Suprapubic skin (tissue), 4 donors: ENCODE measurements at regions not wholly inside any gene's neighbourhood (a gene's known extent, or its start where the extent isn't known, plus 50 kb on each side); places are given as distances from the start of the nearest gene placed in this dataset.

Source experiments
- DNase-seq, 2 donors: peaks; one replicate each; pipeline ENCODE4 v3.0.0-alpha.2; 2019; ENCODE audit warnings: low spot score in 2 of 2
- H3K27ac ChIP-seq: fragments of 200-600 bp; sonication (generic); one replicate; pipeline ENCODE4 v1.5.1; 2019
- H3K27me3 ChIP-seq: fragments of 200-600 bp; sonication (generic); one replicate; pipeline ENCODE4 v1.5.1; 2019
- H3K36me3 ChIP-seq: fragments of 200-600 bp; sonication (generic); one replicate; pipeline ENCODE4 v1.5.1; 2019
- H3K4me1 ChIP-seq: fragments of 200-600 bp; sonication (generic); one replicate; pipeline ENCODE4 v1.5.1; 2019
- H3K4me3 ChIP-seq: fragments of 200-600 bp; sonication (generic); one replicate; pipeline ENCODE4 v1.5.1; 2019; ENCODE audit warnings: mild to moderate bottlenecking
- H3K9me3 ChIP-seq: fragments of 200-600 bp; sonication (generic); one replicate; pipeline ENCODE4 v1.5.1; 2019
- EP300 ChIP-seq: sonication (generic); formaldehyde crosslinking; IDR thresholded peaks from one replicate; pipeline ENCODE4 v1.6.1; 2017; ENCODE audit warnings: antibody characterized with exemption
- POLR2A ChIP-seq, 2 donors: fragments of 450-650 bp; IDR thresholded peaks; one replicate each; pipeline ENCODE4 v1.6.1; 2017; ENCODE audit warnings: antibody characterized with exemption in 2 of 2, mild to moderate bottlenecking in 2 of 2, moderate library complexity in 2 of 2
- POLR2AphosphoS5 ChIP-seq, 3 donors: sonication (generic); formaldehyde crosslinking; IDR thresholded peaks; one replicate each; pipeline ENCODE4 v1.6.1; 2017; ENCODE audit warnings: antibody characterized with exemption in 3 of 3
- WGBS: methylation state at CpG from one replicate; pipeline ENCODE4 v1.1.5; 2018; 5-methylcytosine and 5-hydroxymethylcytosine counted together
- TF ChIP-seq, protein P1 (sequence below), 2 donors: fragments of 200-600 bp in 1 of 2; fragments of 450-650 bp in 1 of 2; sonication (generic) in 1 of 2; IDR thresholded peaks; one replicate each; pipeline ENCODE4 v1.5.1; 2016 to 2019; ENCODE audit warnings: antibody characterized with exemption in 2 of 2, mild to moderate bottlenecking in 1 of 2, moderate library complexity in 1 of 2

DNA sequence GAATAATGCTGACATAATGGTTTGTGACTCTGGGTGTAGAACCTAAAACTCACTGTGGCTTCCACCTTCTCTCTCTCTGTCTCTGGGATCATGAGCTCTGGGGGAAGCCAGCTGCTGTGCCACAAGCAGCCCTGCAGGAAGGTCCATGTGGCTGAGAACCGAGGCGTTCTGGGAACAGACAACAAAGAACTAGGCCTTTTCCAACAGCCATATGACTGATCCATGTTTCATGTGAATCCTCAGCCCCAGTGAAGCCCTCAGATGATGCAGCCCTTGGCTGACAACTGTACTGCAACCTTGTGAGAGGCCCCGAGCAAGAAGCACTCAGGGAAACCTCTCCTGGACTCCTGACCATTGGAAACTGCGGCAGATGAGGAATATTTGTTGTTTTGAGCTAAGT, 56.6 kb downstream of the HLA-G start:
- H3K4me1 ChIP-seq: no peaks in the 10 kb centered on the region
- H3K36me3 ChIP-seq: no peaks in the 10 kb centered on the region
- no CpG with 5 or more reads among the region's 4 CpGs for WGBS
- H3K27me3 ChIP-seq: no peaks in the 10 kb centered on the region
- no peak for TF ChIP-seq POLR2AphosphoS5 (IDR thresholded peaks at IDR 0.05)
- TF ChIP-seq EP300: no peak
- no peak for TF ChIP-seq POLR2A (IDR thresholded peaks at IDR 0.05)
- TF ChIP-seq, protein P1, sequence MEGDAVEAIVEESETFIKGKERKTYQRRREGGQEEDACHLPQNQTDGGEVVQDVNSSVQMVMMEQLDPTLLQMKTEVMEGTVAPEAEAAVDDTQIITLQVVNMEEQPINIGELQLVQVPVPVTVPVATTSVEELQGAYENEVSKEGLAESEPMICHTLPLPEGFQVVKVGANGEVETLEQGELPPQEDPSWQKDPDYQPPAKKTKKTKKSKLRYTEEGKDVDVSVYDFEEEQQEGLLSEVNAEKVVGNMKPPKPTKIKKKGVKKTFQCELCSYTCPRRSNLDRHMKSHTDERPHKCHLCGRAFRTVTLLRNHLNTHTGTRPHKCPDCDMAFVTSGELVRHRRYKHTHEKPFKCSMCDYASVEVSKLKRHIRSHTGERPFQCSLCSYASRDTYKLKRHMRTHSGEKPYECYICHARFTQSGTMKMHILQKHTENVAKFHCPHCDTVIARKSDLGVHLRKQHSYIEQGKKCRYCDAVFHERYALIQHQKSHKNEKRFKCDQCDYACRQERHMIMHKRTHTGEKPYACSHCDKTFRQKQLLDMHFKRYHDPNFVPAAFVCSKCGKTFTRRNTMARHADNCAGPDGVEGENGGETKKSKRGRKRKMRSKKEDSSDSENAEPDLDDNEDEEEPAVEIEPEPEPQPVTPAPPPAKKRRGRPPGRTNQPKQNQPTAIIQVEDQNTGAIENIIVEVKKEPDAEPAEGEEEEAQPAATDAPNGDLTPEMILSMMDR (IDR thresholded peaks at IDR 0.05): no peak
- H3K9me3 ChIP-seq: no peaks in the 10 kb centered on the region
- H3K27ac ChIP-seq: no peak overlapping the region
- no peak overlapping the region for H3K4me3 ChIP-seq
- no peak for DNase-seq

- no CpG with 5 or more reads among the region's 5 CpGs for WGBS
- H3K36me3 ChIP-seq: no peaks in the 10 kb centered on the region
- H3K27ac ChIP-seq: no peak overlapping the region
- no peaks in the 10 kb centered on the region for H3K9me3 ChIP-seq
- H3K4me1 ChIP-seq: no peaks in the 10 kb centered on the region
- no peak overlapping the region for H3K4me3 ChIP-seq
- no peaks in the 10 kb centered on the region for H3K27me3 ChIP-seq
- DNase-seq: no peak
- TF ChIP-seq, protein P1 (IDR thresholded peaks at IDR 0.05): no peak
- TF ChIP-seq EP300 (no peak), POLR2A (IDR thresholded peaks at IDR 0.05) (no peak), POLR2AphosphoS5 (IDR thresholded peaks at IDR 0.05) (no peak)
These were observed 55.6 kb upstream of the HLA-A start for GRCh38 chr6:29886701-29887100.

DNA sequence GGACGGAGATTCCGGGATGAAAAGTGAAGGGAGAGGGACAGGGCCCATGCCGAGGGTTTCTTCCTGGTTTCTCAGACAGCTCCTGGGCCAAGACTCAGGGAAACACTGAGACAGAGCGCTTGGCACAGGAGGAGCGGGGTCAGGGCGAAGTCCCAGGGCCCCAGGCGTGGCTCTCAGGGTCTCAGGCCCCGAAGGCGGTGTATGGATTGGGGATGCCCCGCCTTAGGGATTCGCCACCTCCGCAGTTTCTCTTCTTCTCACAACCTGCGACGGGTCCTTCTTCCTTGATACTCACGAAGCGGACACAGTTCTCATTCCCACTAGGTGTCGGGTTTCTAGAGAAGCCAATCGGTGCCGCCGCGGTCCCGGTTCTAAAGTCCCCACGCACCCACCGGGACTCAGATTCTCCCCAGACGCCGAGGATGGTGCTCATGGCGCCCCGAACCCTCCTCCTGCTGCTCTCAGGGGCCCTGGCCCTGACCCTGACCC, 55.0 kb upstream of the HLA-A start:
- Histone ChIP-seq H3K27me3 (no peaks in the 10 kb centered on the region), H3K27ac (peak overlapping the region; percentile 80), H3K4me3 (peak overlapping the region; percentile 53), H3K36me3 (no peaks in the 10 kb centered on the region), H3K4me1 (no peaks in the 10 kb centered on the region), H3K9me3 (no peaks in the 10 kb centered on the region)
- DNase-seq: peak in 1 of 2 donors; percentile 83
- TF ChIP-seq EP300 (no peak), POLR2A (IDR thresholded peaks at IDR 0.05) (no peak), POLR2AphosphoS5 (IDR thresholded peaks at IDR 0.05) (no peak)
- TF ChIP-seq, protein P1 (IDR thresholded peaks at IDR 0.05): no peak
- WGBS: no CpG with 5 or more reads among the region's 28 CpGs

- Histone ChIP-seq H3K36me3 (no peaks in the 10 kb centered on the region), H3K27me3 (no peaks in the 10 kb centered on the region), H3K9me3 (no peaks in the 10 kb centered on the region), H3K27ac (peak overlapping the region; percentile 80), H3K4me3 (peak overlapping the region; percentile 53), H3K4me1 (no peaks in the 10 kb centered on the region)
- peak; percentile 90 to 93 for DNase-seq
- no CpG with 5 or more reads among the region's 101 CpGs for WGBS
- no peak for TF ChIP-seq EP300
- TF ChIP-seq, protein P1 (IDR thresholded peaks at IDR 0.05): no peak
- TF ChIP-seq POLR2A (IDR thresholded peaks at IDR 0.05): no peak
- no peak for TF ChIP-seq POLR2AphosphoS5 (IDR thresholded peaks at IDR 0.05)
These were observed 54.2 kb upstream of the HLA-A start for GRCh38 chr6:29887819-29888776.
